GM21390 (cell line): ENCODE measurements at regions not wholly inside any gene's neighbourhood (a gene's known extent, or its start where the extent isn't known, plus 50 kb on each side); places are given as distances from the start of the nearest gene placed in this dataset.
"Not testable (repeated sequence)": the region's sequence is repeated elsewhere in the genome, so short reads cannot be mapped to it uniquely, and the experiment has no call there.

ENCODE experiments used
- ATAC-seq: cut with Tn5 transposase; IDR thresholded peaks from one replicate; pipeline ENCODE4 v1.9.1; 2021; ENCODE audit not compliant: unreplicated experiment

DNA sequence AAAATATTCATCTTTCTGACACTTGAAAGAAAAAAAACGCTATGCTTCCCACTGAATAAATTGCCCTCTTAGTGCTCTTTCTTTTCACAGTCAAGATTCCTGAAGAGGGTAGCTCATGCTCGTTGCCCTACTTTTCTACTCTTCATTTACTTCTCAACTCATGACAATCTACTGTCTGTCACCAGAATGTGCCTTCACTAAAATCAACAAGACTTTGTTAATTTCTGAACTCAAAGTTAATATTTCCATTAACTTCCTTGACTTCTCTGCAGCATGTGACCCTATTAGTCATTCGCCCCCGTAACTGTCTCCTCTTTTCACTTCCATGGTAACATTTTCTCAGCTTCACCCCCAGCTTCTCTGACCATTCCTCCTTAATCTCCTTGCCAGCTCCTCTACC, 98.9 kb upstream of the MAPRE2 start:
- no peak for ATAC-seq

DNA sequence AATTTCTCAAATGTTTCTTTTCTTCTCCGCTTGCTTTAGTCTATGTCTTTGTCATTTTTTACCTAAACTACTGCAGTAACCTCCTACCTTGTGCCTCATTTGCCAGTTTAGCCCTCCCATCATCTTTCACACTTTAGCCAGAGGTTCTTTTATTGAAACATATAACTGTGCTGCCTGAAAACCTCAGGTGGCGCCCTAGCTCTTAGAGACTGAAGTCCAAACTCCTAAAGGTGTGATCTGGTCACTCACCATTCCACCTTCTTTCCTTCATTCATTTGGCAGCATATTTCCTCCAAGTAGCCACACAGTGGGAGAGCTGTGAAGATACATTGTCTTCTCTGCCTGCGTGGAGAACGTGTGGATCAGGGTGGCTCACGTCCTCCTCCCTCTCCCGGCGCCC, 98.2 kb upstream of the MAPRE2 start:
- ATAC-seq: no peak

DNA sequence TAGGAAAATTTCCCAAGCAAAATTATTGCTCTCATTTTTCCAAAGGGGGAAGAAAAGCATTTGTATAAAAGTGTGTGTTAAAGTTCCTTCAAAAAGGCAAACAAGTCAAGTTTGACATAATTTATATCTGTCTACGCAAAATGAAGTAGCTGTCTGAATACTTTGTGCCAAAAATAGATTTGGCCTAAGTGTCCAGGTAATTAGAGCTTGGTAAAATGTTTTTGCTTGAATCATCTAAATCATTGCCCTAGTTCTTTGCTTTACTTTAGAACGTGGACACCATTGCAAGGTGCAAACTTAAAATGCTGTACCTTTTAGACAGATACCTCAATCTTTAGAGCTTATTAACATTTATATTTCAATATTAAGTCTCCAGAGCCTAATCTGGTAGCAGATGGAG, 97.6 kb upstream of the MAPRE2 start:
- ATAC-seq: no peak

DNA sequence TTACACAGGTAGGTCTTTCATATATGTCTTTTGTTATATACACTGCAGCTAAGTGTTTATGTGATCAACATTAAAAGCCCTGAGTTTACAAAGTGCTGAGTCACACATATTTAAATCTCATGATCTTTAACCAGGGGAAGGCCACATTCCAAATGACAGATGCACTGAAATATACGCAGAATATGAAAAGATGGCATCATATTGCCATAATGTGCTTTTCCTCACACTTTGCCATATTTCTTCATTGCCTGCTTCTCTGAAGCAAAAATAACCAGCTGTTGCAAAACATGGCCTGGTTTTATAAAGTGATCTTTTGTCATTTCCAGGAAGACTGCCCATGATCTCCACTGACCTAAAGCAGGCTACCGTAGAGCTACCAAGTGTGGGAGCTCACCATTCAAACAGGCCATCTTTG, 93.5 kb upstream of the MAPRE2 start:
- ATAC-seq: no peak

DNA sequence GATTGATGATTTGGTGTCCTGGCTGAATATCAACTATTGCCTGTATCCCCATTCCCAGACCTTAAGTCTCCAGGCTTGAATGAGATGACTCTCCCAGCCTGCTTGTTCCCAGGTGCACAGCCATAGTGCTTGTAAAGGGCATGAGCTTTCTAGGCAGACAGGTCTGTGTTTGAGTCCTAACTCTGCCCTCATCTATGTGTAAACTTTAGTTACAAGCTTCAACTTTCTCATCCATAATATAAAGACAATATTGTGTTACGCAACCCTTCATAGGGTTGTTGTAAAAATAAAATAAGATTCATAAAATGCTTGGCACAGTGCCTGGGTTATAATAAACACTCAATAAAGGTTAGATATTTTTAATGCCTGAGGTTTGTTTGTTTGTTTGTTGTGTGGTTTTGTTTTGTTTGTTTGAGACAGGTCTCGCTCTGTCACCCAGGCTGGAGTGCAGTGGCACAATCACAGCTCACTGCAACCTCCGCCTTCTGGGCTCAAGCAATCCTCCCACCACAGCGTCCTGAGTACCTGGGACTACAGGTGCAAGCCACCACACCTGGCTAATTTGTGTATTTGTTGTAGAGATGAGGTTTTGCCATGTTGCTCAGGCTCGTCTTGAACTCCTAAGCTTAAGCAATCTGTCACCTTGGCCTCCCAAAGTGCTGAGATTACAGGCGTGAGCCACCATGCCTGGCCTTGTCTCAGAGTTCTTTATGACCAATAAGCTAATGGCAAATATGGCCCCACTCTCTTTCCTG, 89.4 kb upstream of the MAPRE2 start:
- no peak for ATAC-seq

- no peak for ATAC-seq
These were observed 88.0 kb upstream of the MAPRE2 start for GRCh38 chr18:34953212-34953611.

- ATAC-seq: not testable (repeated sequence)
These were observed 85.7 kb upstream of the MAPRE2 start for GRCh38 chr18:34955494-34955893.

GRCh38 chr18:34956663-34957062, 84.5 kb upstream of the MAPRE2 start:
- no peak for ATAC-seq

GRCh38 chr18:34957119-34957863, 83.9 kb upstream of the MAPRE2 start:
- ATAC-seq: no peak

- ATAC-seq: no peak
These were observed 83.4 kb upstream of the MAPRE2 start for GRCh38 chr18:34957864-34958259.

DNA sequence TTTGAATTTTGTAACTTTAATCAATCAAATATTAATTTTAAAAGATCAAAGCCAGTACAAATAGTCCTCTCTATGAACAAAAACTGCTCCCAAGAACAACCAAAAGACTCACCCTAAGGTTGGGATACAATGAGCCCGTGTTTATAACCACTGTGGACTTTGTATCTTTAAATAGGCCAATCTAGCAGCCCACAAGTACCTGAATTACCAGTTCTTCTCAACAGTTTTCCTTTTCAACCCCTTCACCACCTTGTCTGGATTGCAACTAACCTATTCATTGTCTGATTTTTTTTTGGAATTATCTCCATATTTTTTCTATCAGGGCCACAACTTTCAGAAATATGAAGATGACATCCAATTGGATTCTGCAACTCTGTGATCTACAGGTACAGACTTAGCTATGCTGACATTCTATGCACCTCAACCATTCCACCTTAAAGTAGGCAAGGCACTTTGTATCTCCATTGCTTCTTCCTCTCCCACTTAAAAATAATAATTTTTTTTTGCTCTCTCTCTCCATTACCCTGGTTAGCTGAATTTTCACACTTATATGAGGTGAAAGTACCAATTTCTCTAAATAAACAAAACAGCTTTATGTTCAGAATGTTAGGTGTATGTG, 81.9 kb upstream of the MAPRE2 start:
- no peak for ATAC-seq

DNA sequence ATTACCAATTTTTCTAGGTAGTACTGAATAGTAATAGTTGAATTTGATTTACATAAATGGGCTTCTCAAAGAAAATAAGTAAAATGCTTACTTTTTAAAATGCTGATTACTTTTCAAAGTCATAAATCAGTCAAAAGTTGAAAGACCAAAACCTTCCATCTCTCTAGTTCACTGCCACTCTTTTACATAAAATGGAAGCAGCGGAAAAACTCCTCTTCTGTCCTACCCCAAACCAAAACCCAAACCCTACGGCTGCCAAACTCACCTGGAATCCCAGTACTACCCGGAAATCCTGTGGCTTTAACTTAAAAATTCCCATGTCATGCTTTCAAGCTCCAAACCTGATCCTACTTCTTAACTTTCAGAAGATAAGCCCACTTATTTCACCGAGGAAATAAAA, 81.2 kb upstream of the MAPRE2 start:
- ATAC-seq: no peak

- ATAC-seq: no peak
These were observed 76.1 kb upstream of the MAPRE2 start for GRCh38 chr18:34965108-34965507.

DNA sequence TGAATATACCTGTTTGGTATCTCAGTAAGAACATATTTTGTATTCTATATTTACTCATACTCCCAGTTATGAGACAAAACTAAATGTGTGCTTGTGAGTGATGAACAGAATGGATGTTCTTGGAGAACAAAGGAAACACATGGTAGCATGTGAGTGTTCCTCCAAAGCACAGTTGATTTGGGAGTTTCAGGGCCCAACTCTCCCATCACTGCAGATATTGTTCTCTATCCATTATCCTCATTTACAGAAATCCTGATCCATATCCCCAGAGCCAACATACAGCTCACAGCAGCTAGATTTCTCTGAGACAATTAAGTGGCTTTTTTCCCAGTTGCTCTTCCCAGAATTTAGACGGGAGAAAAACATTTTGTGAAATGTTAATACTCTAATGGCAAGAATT, 75.6 kb upstream of the MAPRE2 start:
- no peak for ATAC-seq

DNA sequence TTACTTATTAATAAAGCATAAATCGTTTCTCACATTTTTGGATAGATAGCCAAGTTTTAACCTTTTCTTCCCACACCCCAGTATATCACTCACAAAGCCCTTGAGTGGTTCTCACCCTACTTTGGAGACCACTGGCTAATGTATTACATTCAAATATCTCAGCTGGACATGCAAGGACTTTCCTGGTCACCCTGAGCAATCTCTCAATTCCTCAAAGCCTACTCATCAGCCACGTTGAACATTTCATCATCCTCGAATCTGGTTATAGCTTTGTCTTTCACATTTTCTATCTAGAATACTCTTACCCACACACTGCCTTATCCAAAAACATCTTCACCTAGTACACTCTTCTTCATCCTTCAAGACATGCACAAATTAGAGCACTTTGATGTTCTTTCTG, 71.1 kb upstream of the MAPRE2 start:
- ATAC-seq: no peak

GRCh38 chr18:34971313-34971712, 69.9 kb upstream of the MAPRE2 start:
- no peak for ATAC-seq

DNA sequence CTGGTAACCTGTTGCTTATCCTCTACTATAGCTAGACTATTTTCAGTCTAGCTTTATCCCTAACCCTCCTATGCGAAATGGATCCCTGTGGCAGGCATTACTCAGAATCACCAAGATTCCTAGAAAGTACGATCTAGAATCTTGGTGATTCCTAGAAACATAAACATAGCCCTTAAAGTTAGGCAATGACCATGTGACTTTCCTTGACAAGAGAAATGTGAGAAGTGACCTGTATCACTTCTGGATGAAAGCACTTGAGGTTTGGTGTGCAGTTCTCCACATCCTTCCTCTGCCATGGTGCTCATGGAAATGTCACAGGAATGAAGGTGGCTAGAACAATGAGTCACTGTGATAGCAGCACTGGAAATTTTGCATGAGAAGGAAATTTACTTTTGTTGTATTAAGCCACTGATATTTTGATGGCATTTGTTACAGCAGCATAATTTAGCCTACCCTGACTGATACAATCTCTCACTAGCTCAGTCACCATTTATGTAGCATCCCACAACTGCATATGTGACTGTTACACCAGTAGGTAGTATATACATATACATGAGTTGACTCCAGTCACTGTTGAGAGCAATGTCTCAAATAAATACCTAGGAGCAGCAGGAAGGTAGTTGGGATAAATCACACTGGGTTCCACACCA, 68.3 kb upstream of the MAPRE2 start:
- no peak for ATAC-seq

GRCh38 chr18:34976123-34976522, 65.1 kb upstream of the MAPRE2 start:
- no peak for ATAC-seq

GRCh38 chr18:34976534-34976898, 64.7 kb upstream of the MAPRE2 start:
- ATAC-seq: peak; percentile 1

DNA sequence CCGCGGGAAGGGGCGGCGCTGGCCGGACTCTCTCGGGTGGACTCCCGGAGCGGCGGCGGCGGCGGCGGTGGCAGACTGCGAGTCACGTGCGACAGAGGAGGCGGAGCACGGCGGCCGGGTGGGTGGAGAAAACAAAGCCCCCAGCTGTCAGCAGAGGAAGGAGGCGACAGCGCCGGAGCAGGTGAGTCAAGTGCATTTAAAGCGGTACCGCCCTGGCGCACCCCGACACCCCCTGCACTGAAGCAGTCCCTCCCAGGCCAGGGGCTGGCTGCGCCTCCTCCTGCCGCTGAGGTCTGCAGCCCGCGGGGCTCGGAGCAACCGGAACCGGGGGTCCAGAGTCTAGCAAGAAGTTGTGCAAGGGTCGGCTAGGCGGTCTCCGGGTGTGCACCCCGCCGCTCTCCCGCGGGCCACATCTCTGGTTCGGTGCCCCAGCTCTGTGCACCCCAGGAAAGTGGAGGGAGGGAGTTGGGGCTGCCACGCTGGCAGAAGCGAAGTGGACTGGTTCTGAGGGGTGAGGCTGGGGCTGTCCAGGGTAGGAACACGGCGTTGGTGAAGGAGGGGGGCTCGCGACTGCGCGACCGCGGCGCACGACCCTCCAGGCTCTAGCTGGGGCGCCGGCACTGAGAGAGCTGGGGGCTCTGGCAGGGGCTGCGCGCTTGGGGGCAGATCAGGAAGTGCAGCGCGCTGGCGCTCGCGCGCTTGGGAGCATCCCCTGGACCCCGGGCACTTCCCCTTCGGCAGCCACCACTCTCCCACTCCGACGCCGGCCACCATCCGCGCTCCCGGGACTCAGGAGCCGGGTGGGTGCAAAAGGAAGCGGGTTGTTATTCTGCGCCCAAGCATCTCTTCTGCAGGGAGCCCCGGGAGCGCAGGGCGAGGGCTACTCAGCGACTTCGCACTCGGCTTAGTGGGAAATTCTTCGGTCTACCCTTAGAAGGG, 64.0 kb upstream of the MAPRE2 start:
- ATAC-seq: peak; percentile 71
